Activated naive CD4-positive, alpha-beta T cell treated with anti-CD3 and anti-CD28 coated beads, Interleukin-2, amount 10 ng/mL, durations not matched to agents 7 days and 5 days (primary cell): ENCODE measurements at regions not wholly inside any gene's neighbourhood (a gene's known extent, or its start where the extent isn't known, plus 50 kb on each side); places are given as distances from the start of the nearest gene placed in this dataset.

ENCODE experiments used
- CTCF ChIA-PET: fragments of 350-600 bp; sonication (Branson Sonifier 250); formaldehyde crosslinking; loops from one replicate; lab custom pipeline; 2021; ENCODE audit warnings: antibody characterized with exemption; lab: Charles Lee
- DNase-seq: peaks from one replicate; pipeline ENCODE4 v3.0.0-alpha.2; 2020
- H3K27ac Mint-ChIP-seq: one replicate; pipeline ENCODE4 v1.8.0; 2021; ENCODE audit warnings: mild to moderate bottlenecking, moderate library complexity, mixed read lengths
- H3K27me3 Mint-ChIP-seq: one replicate; pipeline ENCODE4 v1.8.0; 2021; ENCODE audit warnings: mild to moderate bottlenecking, mixed read lengths
- H3K36me3 Mint-ChIP-seq: one replicate; pipeline ENCODE4 v1.8.0; 2021; ENCODE audit warnings: mixed read lengths
- H3K4me1 Mint-ChIP-seq: one replicate; pipeline ENCODE4 v1.8.0; 2021; ENCODE audit warnings: mixed read lengths
- H3K4me3 Mint-ChIP-seq: one replicate; pipeline ENCODE4 v1.8.0; 2021; ENCODE audit warnings: mild to moderate bottlenecking, moderate library complexity, mixed read lengths
- H3K9me3 Mint-ChIP-seq: one replicate; pipeline ENCODE4 v1.8.0; 2021; ENCODE audit warnings: mixed read lengths

GRCh38 chr15:37765786-37766185 is 168.7 kb upstream of the TMCO5A start:
- Mint-ChIP-seq H3K4me3 (no peak overlapping the region), H3K9me3 (no peaks in the 10 kb centered on the region), H3K27ac (no peak overlapping the region), H3K27me3 (no peaks in the 10 kb centered on the region), H3K36me3 (no peaks in the 10 kb centered on the region), H3K4me1 (no peaks in the 10 kb centered on the region)
- CTCF ChIA-PET: interaction anchor here (0.6 to 1.1 kb wide), 3 partner anchors 12 to 114 kb away, joined by 3 to 4 read pairs (median 3); no protein-coding TSS in a partner anchor
- no peak for DNase-seq

GRCh38 chr15:37767841-37768455 is 166.5 kb upstream of the TMCO5A start:
- Mint-ChIP-seq H3K27ac (no peak overlapping the region), H3K27me3 (no peaks in the 10 kb centered on the region), H3K4me3 (no peak overlapping the region), H3K36me3 (no peaks in the 10 kb centered on the region), H3K9me3 (no peaks in the 10 kb centered on the region), H3K4me1 (no peaks in the 10 kb centered on the region)
- CTCF ChIA-PET: no interaction called here
- no peak for DNase-seq

GRCh38 chr15:37771465-37771864 is 163.0 kb upstream of the TMCO5A start:
- H3K4me3 Mint-ChIP-seq: no peak overlapping the region
- no peak overlapping the region for H3K27ac Mint-ChIP-seq
- no peaks in the 10 kb centered on the region for H3K27me3 Mint-ChIP-seq
- H3K9me3 Mint-ChIP-seq: no peaks in the 10 kb centered on the region
- CTCF ChIA-PET: no interaction called here
- H3K36me3 Mint-ChIP-seq: no peaks in the 10 kb centered on the region
- no peaks in the 10 kb centered on the region for H3K4me1 Mint-ChIP-seq
- no peak for DNase-seq

GRCh38 chr15:37773111-37773860 is 161.2 kb upstream of the TMCO5A start:
- H3K27me3 Mint-ChIP-seq: no peaks in the 10 kb centered on the region
- H3K9me3 Mint-ChIP-seq: no peaks in the 10 kb centered on the region
- no peak overlapping the region for H3K4me3 Mint-ChIP-seq
- no peak for DNase-seq
- CTCF ChIA-PET: no interaction called here
- H3K4me1 Mint-ChIP-seq: no peaks in the 10 kb centered on the region
- no peak overlapping the region for H3K27ac Mint-ChIP-seq
- no peaks in the 10 kb centered on the region for H3K36me3 Mint-ChIP-seq

- Mint-ChIP-seq H3K36me3 (no peaks in the 10 kb centered on the region), H3K9me3 (no peaks in the 10 kb centered on the region), H3K4me1 (no peaks in the 10 kb centered on the region), H3K4me3 (no peak overlapping the region), H3K27me3 (no peaks in the 10 kb centered on the region), H3K27ac (no peak overlapping the region)
- CTCF ChIA-PET: no interaction called here
- DNase-seq: no peak
These were observed 159.5 kb upstream of the TMCO5A start for GRCh38 chr15:37774961-37775360.

GRCh38 chr15:37777006-37777405 is 157.4 kb upstream of the TMCO5A start:
- no peak for DNase-seq
- CTCF ChIA-PET: no interaction called here
- H3K27me3 Mint-ChIP-seq: no peaks in the 10 kb centered on the region
- no peak overlapping the region for H3K4me3 Mint-ChIP-seq
- H3K4me1 Mint-ChIP-seq: no peaks in the 10 kb centered on the region
- no peaks in the 10 kb centered on the region for H3K9me3 Mint-ChIP-seq
- no peak overlapping the region for H3K27ac Mint-ChIP-seq
- no peaks in the 10 kb centered on the region for H3K36me3 Mint-ChIP-seq

GRCh38 chr15:37783290-37783689 is 151.2 kb upstream of the TMCO5A start:
- H3K9me3 Mint-ChIP-seq: no peaks in the 10 kb centered on the region
- DNase-seq: no peak
- CTCF ChIA-PET: no interaction called here

GRCh38 chr15:37788330-37788729 is 146.1 kb upstream of the TMCO5A start:
- Mint-ChIP-seq H3K36me3 (no peaks in the 10 kb centered on the region), H3K4me1 (no peaks in the 10 kb centered on the region)

More at GRCh38 chr15:37783290-37783689, 151.2 kb upstream of the TMCO5A start:
- Mint-ChIP-seq H3K36me3 (no peaks in the 10 kb centered on the region), H3K4me1 (no peaks in the 10 kb centered on the region), H3K27ac (no peak overlapping the region), H3K4me3 (no peak overlapping the region), H3K27me3 (no peaks in the 10 kb centered on the region)

GRCh38 chr15:37788767-37789396 is 145.6 kb upstream of the TMCO5A start:
- no peaks in the 10 kb centered on the region for H3K4me1 Mint-ChIP-seq
- no peak overlapping the region for H3K4me3 Mint-ChIP-seq
- CTCF ChIA-PET: no interaction called here
- H3K27me3 Mint-ChIP-seq: no peaks in the 10 kb centered on the region
- H3K9me3 Mint-ChIP-seq: no peaks in the 10 kb centered on the region
- no peaks in the 10 kb centered on the region for H3K36me3 Mint-ChIP-seq
- no peak for DNase-seq
- H3K27ac Mint-ChIP-seq: no peak overlapping the region

More at GRCh38 chr15:37788330-37788729, 146.1 kb upstream of the TMCO5A start:
- no peak for DNase-seq
- CTCF ChIA-PET: no interaction called here
- H3K4me3 Mint-ChIP-seq: no peak overlapping the region
- H3K27me3 Mint-ChIP-seq: no peaks in the 10 kb centered on the region
- no peak overlapping the region for H3K27ac Mint-ChIP-seq
- H3K9me3 Mint-ChIP-seq: no peaks in the 10 kb centered on the region

- CTCF ChIA-PET: no interaction called here
These were observed 145.0 kb upstream of the TMCO5A start for GRCh38 chr15:37789397-37789786.

GRCh38 chr15:37789881-37790280 is 144.6 kb upstream of the TMCO5A start:
- no peaks in the 10 kb centered on the region for H3K27me3 Mint-ChIP-seq
- no peak overlapping the region for H3K27ac Mint-ChIP-seq
- no peaks in the 10 kb centered on the region for H3K36me3 Mint-ChIP-seq
- DNase-seq: no peak
- H3K4me3 Mint-ChIP-seq: no peak overlapping the region
- CTCF ChIA-PET: no interaction called here
- no peaks in the 10 kb centered on the region for H3K4me1 Mint-ChIP-seq
- H3K9me3 Mint-ChIP-seq: no peaks in the 10 kb centered on the region

More at GRCh38 chr15:37789397-37789786, 145.0 kb upstream of the TMCO5A start:
- no peaks in the 10 kb centered on the region for H3K9me3 Mint-ChIP-seq
- H3K27ac Mint-ChIP-seq: no peak overlapping the region
- no peaks in the 10 kb centered on the region for H3K4me1 Mint-ChIP-seq
- H3K4me3 Mint-ChIP-seq: no peak overlapping the region
- no peaks in the 10 kb centered on the region for H3K36me3 Mint-ChIP-seq
- H3K27me3 Mint-ChIP-seq: no peaks in the 10 kb centered on the region
- DNase-seq: no peak

GRCh38 chr15:37791693-37792092 is 142.7 kb upstream of the TMCO5A start:
- Mint-ChIP-seq H3K9me3 (no peaks in the 10 kb centered on the region), H3K36me3 (no peaks in the 10 kb centered on the region), H3K4me3 (no peak overlapping the region), H3K27me3 (no peaks in the 10 kb centered on the region), H3K27ac (no peak overlapping the region), H3K4me1 (no peaks in the 10 kb centered on the region)
- CTCF ChIA-PET: no interaction called here
- DNase-seq: no peak

GRCh38 chr15:37792351-37792750 is 142.1 kb upstream of the TMCO5A start:
- Mint-ChIP-seq H3K27me3 (no peaks in the 10 kb centered on the region), H3K36me3 (no peaks in the 10 kb centered on the region), H3K4me1 (no peaks in the 10 kb centered on the region), H3K9me3 (no peaks in the 10 kb centered on the region), H3K4me3 (no peak overlapping the region), H3K27ac (no peak overlapping the region)
- DNase-seq: no peak
- CTCF ChIA-PET: no interaction called here

- CTCF ChIA-PET: no interaction called here
- Mint-ChIP-seq H3K4me3 (no peak overlapping the region), H3K36me3 (no peaks in the 10 kb centered on the region), H3K27ac (no peak overlapping the region), H3K9me3 (no peaks in the 10 kb centered on the region), H3K27me3 (no peaks in the 10 kb centered on the region), H3K4me1 (no peaks in the 10 kb centered on the region)
- no peak for DNase-seq
These were observed 140.6 kb upstream of the TMCO5A start for GRCh38 chr15:37793851-37794250.

GRCh38 chr15:37794947-37795346 is 139.5 kb upstream of the TMCO5A start:
- Mint-ChIP-seq H3K9me3 (no peaks in the 10 kb centered on the region), H3K4me1 (no peaks in the 10 kb centered on the region), H3K4me3 (no peak overlapping the region), H3K36me3 (no peaks in the 10 kb centered on the region), H3K27ac (no peak overlapping the region), H3K27me3 (no peaks in the 10 kb centered on the region)
- no peak for DNase-seq
- CTCF ChIA-PET: no interaction called here
